ENCODE measurements at regions not wholly inside any gene's neighbourhood (a gene's known extent, or its start where the extent isn't known, plus 50 kb on each side); places are given as distances from the start of the nearest gene placed in this dataset.

DNA sequence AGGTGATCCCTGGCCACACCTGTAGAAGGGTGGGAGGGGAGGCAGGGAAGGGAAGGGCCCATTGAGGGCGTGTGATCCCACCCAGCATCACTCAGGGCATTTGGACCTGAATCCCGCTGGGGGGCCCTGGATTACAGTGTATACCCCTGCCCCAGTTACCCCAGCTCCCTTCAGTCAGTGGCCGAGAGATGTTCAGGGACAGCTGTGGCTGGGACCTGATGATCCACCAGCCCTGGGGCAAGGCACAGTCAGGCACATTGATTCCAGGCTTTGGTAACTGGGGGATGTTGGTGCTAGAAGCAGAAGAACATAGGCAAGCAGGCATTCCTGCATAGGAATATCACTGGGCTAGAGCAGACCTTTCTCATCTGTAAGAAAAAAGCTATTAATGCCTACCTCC lies 170.3 kb downstream of the FOXL1 start:
- DNase-seq = no peak

DNA sequence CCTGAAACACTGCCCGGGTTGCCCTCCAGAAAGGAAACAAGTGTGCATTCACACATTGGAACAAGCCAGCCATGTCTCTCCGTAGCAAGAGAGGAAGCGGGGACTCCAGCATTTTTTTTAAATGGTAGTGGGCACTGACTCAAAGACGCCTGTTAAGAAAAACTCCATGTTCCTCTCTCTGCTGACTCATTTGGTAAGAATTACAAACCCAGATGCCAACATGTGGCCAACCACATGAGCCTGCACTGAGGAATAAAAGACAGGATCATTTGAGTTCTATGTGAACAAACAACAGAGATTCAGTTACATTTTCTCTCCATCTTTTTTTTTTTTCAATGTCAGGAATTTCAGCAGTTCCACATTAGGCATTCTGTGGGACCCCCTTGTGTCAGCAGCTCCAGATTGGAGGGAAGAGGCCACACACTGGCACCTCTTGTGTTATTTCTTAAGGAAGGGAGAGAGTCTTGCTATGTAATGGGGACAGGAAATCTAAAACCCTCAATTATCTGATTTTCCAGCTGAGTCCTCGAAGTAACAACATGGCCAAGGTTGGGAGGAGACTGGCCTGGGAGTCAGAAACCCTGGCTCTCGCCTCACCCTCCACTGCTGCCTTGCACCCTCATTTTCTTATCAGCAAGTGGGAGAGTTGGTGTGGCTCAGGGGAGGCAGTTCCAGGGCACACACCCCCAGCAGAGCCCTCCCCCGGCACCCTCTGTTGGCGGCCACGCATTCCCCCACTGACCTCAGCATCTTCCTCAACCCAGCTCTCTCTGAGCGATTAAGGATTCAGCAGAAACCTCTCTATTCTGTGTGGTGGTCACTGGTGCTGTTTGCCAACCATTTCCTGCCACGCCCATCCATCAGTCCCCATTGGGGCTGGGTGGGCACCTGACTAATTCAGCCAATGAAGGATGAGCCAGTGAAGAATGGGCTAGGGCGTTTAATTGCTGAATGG lies 173.0 kb downstream of the FOXL1 start:
- DNase-seq = no peak

DNA sequence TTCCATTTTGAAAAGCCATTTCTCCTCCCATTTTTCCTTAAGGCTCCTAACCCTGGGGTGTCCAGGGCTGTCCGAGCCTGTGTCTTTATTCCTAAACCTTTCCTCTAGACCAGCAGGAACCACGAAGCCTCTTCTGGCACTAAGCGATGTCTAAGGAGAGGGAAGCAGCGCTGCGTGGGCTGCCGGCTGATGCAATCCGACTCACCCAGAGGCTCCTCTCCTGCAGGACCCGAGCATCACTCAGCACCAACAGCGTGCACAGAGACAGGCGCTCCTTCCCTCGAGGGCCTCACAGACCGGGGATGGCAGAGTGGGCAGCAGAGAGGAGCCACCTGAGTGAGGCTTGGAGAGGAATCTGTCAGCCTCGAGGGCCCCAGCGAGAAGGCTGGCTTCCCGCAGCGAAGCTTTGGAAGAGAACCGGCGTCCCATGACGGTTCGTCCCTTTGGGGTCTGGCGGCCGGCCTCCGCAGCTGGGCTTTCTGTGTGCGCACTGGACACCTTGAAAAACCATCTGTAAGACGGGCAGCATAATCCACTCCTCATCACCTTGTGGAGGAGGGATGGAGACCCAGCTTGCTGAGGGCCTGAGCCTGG lies 174.3 kb downstream of the FOXL1 start:
- no peak for DNase-seq

DNA sequence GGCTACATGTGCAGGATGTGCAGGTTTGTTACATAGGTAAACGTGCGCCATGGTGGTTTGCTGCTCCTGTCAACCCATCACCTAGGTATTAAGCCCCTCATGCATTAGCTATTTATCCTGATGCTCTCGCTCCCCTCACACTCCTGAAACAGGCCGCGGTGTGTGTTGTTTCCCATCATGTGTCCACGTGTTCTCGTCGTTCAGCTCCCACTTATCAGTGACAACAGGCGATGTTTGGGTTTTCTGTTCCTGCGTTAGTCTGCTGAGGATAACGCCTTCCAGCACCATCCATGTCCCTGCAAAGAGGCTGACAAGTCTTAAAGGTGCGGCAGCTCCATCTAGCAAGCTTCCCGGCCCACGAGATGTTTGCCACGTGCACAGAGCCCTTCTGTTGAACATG lies 175.1 kb downstream of the FOXL1 start:
- no peak for DNase-seq

DNA sequence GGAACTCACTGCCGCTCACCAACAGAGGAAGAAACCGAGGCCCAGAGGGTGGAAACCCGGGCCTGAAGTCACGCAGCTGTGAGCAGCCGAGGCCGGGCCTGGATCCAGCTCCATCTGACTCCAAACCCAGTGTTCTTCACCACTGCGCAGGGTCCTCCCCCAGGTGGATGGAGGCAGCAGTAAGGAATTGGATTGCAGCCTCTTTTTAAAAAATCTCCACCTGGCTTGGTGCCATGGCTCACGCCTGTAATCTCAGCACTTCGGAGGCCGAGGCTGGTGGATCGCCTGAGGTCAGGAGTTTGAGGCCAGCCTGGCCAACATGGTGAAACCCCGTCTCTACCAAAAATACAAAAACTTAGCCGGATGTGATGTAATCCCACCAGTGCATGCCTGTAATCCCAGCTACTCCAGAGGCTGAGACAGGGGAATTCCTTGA lies 177.2 kb downstream of the FOXL1 start:
- no peak for DNase-seq

DNA sequence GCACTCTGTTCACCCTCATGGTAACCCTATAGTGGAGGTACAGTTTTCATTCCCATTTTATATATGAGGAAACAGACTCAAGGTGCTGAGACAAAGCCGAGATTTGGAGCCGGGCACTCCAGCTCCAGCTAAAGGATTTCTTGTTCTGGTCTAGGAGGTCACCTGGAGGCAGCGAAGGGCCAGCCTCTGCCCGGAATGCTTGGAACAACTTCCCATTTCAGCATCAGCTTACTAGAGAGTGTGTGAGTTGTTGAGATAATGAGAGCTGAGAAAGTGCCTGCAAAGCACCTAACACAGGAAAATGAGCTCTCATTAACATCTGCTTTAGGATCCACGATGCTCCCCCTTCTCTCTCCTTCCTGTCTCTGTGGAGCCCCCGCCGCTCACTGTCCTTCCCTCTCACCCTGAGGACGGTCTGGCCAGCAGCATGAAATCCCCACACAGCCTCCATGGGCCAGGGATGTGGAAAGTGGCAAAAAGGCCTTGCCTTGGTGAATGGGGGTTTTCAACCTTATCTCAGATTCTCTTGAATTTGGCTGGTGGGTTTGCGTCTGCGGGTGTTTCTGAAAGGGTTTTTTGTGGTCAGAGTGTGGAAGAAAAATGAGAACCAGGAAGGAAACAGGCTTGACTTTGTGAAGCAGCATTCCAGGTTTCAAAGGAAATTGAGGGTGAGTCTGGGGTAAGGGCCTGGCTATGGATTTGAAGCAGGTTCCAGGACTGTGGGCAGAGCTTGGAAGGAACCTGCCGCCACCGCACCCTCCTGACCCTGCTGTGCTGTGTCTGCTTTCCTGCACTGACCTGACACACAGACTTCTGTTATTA lies 178.7 kb downstream of the FOXL1 start:
- DNase-seq = no peak

DNA sequence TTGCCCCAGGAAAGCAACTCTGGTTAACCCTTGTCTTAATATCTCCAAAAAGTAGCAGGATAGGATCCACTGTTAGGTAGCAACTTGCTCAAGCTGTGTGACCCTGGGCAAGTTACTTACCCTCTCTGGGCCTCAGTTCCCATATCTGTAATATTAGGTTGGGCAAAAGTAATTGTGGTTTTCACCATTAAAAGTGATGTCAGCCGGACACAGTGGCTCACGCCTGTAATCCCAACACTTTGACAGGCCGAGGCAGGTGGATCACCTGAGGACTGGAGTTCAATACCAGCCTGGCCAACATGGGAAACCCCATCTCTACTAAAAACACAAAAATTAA lies 179.3 kb downstream of the FOXL1 start:
- no peak for DNase-seq

DNA sequence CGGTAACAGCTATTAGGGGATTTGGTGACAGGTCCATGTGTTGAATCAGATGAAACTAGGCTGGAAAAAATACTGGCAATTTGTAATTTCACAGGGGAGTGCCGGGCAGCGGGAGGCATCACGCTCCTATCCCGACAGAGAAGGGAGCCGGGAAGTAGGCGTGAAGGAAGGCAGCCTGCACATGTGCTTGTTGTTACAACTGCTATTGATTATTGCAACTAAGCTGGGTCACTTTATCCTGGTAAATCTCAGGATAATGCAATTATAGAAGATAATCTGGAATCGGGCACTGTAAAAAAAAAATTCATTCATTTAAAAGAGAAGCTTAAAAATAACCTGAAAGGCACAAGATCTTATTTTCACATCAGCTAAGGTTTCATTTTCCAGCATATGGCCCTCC lies 180.6 kb downstream of the FOXL1 start:
- no peak for DNase-seq

DNA sequence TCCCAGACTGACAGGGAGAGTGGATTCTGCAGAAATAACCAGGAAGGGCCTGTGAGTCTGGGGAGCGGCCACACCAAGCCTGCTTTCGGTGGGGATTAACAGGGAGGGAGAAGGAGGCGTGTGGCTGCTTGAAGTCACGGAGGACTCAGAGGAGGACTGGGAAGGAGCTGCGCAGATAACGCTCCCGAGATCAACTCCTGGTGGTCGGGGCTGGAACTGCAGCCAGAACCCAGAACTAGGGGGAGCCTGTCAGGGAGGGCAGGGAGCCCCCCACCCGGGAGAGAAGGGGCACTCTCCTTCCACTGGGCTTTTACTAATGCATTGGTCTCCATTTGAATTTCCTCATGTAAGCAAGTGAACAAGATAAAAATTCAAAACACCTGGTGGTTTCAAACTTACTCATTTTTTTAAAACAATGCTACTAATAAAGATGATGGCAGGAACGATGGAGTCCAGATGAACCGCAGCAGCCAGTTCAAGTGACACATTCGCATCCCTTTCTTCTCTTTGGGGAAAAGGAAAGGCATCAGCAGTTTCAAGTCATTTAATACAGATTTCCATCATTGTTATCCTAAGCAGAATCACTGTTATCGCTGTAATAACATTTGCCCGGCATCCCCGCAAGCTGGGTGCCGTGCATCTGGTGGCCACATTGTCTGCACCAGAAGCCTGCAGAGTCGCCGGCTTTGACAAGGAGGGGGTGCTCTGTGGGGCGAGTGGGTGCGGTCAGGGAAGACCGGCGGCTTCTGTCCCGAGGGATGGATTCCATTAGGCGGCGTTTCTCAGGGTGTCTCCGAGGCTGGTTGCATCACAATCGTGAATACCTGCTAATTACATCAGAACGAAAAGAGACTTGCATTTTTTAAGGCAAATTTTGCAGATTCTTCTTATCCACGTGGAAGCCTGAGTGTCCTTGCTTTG lies 183.0 kb downstream of the FOXL1 start:
- DNase-seq = no peak

DNA sequence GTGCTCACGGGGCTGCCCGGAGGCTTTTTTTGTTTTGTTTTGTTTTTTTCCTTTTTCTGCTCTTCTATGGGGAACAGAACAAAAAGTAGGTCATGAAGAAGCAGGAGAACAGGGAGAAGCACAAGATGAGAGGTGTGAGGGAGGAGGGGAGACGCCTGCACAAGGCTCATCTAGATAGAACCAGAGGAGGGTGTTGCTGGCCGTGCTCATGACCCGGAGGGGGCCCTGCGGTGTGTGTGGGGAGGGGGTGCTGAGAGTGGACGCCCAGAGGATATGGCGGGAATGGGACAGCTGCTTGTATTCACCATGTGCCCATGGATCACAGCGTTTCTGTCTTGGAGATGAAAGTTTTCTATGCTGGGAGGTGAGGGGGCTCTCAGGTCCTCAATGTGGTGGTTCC lies 183.7 kb downstream of the FOXL1 start:
- DNase-seq = no peak

DNA sequence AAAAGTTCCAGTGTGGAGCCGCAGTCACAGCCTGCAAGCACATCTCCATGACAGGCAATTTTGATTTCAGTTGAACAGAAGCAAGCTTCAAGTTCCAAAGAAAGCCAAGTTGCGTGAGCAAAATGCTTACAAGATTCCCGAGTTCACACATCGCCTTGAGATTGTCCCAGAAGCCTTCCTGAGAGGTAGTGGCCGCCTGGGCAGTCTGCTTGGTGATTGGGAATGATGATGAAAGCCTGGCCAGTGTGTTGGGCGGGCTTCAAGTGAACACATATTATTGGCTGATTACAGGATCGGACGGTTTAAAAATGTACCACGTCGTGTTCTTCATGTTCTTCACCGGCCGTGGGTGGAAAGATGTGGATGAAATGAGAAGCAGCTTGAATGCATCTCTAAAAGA lies 185.5 kb downstream of the FOXL1 start:
- DNase-seq = no peak

DNA sequence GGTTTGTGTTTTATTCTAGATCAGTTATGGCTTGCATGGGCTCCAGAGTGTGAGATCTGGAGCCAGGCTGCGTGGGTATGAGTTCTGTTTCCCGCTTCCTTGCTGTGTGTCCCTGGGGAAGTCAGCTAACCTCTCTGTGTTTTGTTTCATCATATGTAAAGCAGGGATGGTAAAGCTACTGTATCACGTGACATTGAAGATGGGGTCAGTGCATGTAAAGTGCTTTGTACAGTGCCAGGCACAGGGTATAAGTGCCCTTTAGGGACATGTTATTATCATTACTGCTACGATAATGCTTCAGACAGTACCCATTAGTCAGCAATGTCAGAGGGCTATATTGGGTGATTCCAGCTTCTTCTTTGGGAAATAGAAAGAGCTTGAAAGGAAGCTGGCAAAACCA lies 186.2 kb downstream of the FOXL1 start:
- DNase-seq = no peak

DNA sequence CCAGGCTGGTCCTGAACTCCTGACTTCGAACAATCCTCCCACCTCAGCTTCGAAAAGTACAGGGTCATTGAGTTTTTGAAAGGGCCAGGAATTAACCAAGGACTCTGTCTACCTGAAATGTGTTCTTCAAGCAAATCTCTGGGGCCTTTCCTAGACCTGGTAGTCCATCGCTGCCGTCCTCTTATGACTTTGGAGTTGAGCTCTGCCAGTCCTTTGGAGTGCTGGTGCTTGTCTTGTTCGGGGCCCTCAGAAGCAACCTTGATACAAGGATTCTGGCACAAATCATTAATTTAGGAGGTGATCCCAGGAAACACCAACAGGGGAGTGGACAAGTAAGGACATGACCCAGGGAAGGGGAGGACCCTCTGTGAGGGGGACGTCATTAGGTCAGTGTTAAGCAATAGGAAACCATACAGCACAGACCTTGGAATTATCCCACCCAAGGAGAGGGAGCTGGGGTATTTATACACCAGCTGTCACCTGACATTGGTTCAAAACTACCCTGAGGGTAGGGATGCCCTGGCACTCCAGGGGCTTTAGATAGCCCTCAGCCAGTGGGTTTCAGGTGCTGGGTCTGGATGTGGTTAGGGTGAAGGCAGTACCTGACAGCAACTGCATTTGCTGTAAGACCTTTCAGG lies 187.2 kb downstream of the FOXL1 start:
- DNase-seq = no peak

DNA sequence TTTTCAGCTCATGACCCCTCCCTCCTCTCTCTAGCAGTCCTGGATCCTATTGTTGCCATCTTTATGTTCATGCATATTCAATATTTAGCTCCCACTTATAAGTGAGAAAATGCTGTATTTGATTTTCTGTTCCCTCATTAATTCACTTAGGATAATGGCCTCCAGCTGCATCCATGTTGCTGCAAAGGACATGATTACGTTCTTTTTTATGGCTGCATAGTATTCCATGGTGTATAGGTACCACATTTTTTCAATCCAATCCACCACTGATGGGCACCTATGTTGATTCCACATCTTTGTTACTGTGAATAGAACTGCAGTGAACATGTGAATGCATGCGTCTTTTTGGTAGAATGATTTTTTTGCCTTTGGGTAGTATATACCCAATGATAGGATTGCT lies 188.4 kb downstream of the FOXL1 start:
- no peak for DNase-seq

DNA sequence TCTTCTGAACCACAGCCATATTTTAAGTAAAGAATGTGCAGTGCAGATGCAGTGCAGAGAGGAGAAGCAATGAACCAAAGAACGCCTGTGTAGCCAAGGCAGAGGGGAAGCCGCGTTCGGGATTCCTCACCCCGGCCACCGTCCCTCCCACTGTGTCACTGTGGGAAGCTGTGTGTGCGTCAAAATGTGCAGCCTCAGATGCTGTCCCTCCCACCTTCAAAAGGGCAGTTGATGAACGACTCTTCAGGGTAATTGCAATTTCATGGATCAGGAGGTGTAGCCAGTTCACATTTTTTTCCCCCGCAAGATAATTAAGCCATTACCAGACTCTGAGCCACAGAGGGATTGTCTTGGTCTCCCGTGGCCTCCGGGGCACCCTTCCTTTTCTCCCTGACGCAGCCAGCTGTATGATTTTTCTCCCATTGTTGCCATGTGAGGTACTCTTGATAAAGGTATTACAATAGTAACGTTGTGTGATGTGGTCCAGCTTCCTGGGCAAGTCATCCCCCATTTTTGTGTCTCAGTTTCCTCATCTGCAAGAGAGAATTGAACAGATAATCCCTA lies 190.0 kb downstream of the FOXL1 start:
- DNase-seq = no peak

DNA sequence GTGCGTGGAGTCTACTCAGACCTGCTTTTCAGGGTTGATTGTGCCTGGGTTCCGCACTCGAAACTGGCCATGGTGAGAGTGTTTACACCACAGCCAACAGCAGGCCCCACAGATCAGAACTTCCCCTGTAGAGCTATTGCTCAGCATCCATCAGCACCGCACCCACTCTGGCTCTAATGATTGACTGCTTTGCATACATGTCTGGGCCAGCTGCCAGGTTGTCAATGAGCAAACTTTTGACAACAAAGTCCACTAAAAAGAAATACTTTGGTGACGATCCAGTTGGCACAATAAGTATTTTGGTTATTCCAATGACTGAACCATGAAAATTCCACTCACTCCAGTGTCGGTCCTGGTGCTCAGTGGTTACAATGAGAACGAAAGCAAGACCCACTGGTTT lies 190.7 kb downstream of the FOXL1 start:
- no peak for DNase-seq

DNA sequence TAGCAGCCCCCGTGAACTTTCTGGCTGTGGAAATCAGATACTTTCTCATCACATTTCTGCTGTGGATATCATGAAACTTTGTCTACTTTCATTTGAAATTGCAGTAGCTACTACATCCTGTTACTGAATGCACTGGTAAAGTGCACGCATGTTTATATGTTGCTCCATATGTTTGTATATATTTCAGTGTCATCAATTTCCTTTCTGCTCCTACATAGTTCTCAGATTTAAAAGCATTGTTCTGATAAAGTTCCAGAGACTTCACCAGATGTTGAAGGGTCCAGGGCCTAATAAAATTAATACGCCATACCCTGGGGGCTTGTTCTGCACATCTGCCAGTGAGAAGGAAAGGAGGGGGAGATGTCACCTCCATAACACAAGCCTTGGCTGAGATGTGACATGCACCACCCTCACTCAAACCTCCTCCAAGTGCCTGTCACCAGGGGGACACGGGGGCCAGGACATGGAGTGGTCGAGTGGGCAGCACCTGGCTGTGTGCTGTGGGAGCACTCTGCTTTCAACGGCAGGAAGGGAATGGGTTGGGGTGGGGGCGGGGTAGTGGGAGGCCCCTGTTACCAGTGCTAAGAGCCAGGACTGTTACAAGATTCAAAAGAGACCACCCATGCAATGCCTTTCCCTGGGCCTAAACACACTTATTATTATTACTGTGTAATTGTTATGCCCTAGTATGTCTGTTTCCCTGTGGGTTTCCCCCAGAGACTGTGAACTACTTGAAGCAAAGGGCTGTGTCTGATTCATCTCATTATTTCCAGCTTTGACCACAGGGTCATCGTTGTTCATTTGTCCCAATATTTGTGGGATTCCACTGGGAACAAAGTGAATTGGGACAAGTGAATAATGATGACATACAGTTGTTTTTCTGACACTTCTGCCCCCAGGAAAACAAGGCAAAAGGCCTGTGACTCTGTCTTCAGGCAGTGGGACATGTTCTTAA lies 193.4 kb downstream of the FOXL1 start:
- no peak for DNase-seq

DNA sequence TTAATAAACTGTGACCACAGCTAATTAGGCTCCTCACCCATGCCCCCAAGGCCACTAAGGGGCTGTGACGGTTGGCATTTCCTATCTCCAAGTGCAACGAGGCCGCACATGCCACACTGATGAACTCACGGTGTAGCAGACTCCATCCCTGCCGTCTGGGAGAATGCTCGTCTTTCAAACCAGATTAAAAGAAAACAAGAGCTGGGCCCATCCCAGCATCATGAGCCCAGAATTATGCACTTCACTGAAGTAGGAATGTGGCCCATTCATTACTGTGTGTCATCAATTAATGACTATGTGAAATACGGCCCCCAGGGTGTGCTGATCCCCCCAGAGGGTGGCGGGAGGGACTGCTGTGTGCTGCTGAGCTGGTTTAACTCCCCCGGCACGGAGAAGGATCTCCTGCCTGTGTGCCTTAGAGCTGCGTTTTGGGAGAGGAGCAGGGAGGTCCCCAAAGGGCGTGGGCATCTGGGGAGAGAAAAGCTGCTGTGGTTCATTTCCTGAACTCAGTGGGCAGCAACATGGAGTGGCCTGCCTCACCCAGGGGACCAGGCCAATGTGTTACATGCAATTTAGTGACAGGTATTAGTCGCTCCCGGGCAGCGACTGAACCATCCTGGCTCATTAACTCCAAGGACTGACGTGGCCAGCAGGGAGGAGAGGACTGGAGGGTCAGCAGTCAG lies 194.5 kb downstream of the FOXL1 start:
- no peak for DNase-seq

DNA sequence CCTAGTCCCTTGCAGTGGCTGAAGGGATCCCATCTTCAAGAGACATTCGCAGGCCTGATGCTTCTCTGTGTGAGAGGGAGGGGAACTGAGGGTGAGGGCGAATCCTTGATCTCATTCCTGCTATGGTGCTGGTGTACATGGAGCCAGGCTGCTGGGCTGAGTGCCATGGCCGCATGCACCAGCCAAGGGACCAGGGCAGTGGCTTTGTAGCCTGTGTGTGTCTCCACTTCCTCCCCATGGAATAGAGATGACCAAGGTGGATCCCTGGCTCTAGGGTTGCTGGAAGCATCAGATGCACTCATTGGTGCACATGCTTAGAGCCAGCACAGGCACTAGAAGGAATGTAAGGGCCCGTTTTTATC lies 195.0 kb downstream of the FOXL1 start:
- DNase-seq = no peak

DNA sequence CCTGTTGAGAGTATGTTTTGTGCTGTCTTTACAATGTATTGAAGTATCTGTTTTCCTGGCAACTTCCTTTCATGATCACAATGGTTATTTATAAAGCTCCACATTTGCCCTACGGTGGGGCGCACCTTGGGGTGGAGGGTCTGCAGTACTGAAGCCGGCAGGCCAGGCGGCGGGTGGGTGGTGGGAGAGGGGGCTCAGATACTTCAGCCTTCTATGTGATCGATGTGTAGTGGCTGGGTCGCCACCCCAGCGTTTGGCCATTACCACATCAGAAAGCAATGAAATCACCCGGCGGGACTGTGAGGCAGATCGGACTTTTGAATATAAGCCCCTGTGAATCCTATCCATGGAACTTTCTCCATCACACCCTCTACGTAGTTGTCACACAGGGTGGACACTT lies 196.6 kb downstream of the FOXL1 start:
- no peak for DNase-seq
